ENCODE measurements at regions not wholly inside any gene's neighbourhood (a gene's known extent, or its start where the extent isn't known, plus 50 kb on each side); places are given as distances from the start of the nearest gene placed in this dataset.

GRCh38 chr22:16387088-16387487, 205.5 kb downstream of the CCT8L2 start:
- TF ChIP-seq PATZ1 (CRISPR knock-in tag; IDR thresholded peaks at IDR 0.05; ENCODE audit: borderline replicate concordance), result no peak
- TF ChIP-seq ZFP30 (CRISPR knock-in tag; IDR thresholded peaks at IDR 0.05), result no peak
- no peak for TF ChIP-seq ZNF70 (CRISPR knock-in tag; IDR thresholded peaks at IDR 0.05)
- TF ChIP-seq CSDC2 (CRISPR knock-in tag; IDR thresholded peaks at IDR 0.05), result no peak
- TF ChIP-seq OSR1 (CRISPR knock-in tag; IDR thresholded peaks at IDR 0.05), result no peak
- TF ChIP-seq BACH2 (CRISPR knock-in tag; IDR thresholded peaks at IDR 0.05; ENCODE audit: borderline replicate concordance), result no peak
- no peak for TF ChIP-seq ZC3H10 (CRISPR knock-in tag; IDR thresholded peaks at IDR 0.05)
- TF ChIP-seq GLIS3 (CRISPR knock-in tag; IDR thresholded peaks at IDR 0.05), result no peak
- no peak for TF ChIP-seq CSRNP3 (CRISPR knock-in tag; IDR thresholded peaks at IDR 0.05)
- no peak for TF ChIP-seq TOX (CRISPR knock-in tag; IDR thresholded peaks at IDR 0.05; ENCODE audit: borderline replicate concordance)
- TF ChIP-seq TCF4 (CRISPR knock-in tag; IDR thresholded peaks at IDR 0.05; ENCODE audit: borderline replicate concordance), result no peak

Data from SK-N-SH treated with all-trans-retinoic acid at 6 μM for 48 hours (cell line).